Neuron (in vitro differentiated cells): ENCODE measurements at regions not wholly inside any gene's neighbourhood (a gene's known extent, or its start where the extent isn't known, plus 50 kb on each side); places are given as distances from the start of the nearest gene placed in this dataset.
"Not testable (repeated sequence)": the region's sequence is repeated elsewhere in the genome, so short reads cannot be mapped to it uniquely, and the experiment has no call there.

ENCODE experiments used
- H2AFZ ChIP-seq: one replicate; pipeline ENCODE4 v1.6.1; 2013; ENCODE audit warnings: low read depth, mild to moderate bottlenecking, inconsistent platforms, low read length, moderate library complexity
- H3K27me3 ChIP-seq: one replicate; pipeline ENCODE4 v1.6.1; 2013; ENCODE audit warnings: low read length; ENCODE audit not compliant: insufficient read depth
- H3K36me3 ChIP-seq: one replicate; pipeline ENCODE4 v1.6.1; 2013; ENCODE audit warnings: low read length; ENCODE audit not compliant: insufficient read depth
- H3K4me1 ChIP-seq: one replicate; pipeline ENCODE4 v1.6.1; 2013; ENCODE audit warnings: low read length; ENCODE audit not compliant: insufficient read depth
- H3K4me3 ChIP-seq: 2 replicates; pipeline ENCODE4 v1.5.1; 2013; ENCODE audit warnings: mild to moderate bottlenecking, low read length, moderate library complexity
- H3K9me3 ChIP-seq: one replicate; pipeline ENCODE4 v1.6.1; 2013; ENCODE audit warnings: low read length

GRCh38 chr3:125645616-125646015, 50.3 kb upstream of the OSBPL11 start:
- no peaks in the 10 kb centered on the region for H3K27me3 ChIP-seq
- no peaks in the 10 kb centered on the region for H3K9me3 ChIP-seq
- H2AFZ ChIP-seq, result no peak overlapping the region
- H3K4me1 ChIP-seq, result no peaks in the 10 kb centered on the region
- H3K4me3 ChIP-seq, result no peak overlapping the region
- H3K36me3 ChIP-seq, result no peaks in the 10 kb centered on the region

- no peaks in the 10 kb centered on the region for H3K36me3 ChIP-seq
- no peak overlapping the region for H2AFZ ChIP-seq
- no peaks in the 10 kb centered on the region for H3K27me3 ChIP-seq
- H3K9me3 ChIP-seq, result no peaks in the 10 kb centered on the region
- no peak overlapping the region for H3K4me3 ChIP-seq
- no peaks in the 10 kb centered on the region for H3K4me1 ChIP-seq
These were observed 51.3 kb upstream of the OSBPL11 start for GRCh38 chr3:125646581-125646980.

DNA sequence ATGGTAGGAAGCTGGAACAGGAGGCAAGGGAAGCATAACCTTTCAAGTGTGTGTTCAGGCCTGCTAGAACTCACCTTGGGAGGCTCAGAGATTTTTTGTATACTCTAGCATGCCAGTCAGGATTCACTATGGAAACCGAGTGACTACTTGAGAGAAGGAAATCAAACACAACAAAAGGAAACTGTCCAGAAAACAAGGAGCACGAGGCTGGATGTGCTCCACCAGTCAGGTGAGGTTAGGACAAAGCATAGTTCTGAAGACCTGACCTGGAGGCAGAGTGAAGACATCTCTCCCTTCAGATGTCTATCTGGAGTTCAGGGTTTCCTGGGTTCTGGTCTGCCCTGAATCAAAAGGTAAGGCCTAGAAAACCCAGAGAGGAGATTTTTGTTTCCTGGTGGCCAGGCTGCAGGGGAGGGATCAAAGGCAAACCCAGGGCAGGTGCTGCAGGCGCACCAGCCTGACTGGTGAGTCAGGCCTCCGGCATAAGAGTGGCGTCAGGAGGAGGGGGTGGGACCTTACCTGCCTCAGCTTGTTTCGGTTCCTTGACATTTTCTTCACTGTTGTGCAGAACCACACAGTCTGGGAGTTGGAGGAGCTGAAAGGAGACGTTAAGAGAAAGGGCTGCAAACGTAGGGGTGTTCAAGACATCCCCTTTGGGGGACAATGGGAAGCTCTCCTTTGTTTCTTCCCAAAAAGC, 52.2 kb upstream of the OSBPL11 start:
- Histone ChIP-seq H2AFZ (no peak overlapping the region), H3K9me3 (no peaks in the 10 kb centered on the region), H3K4me3 (no peak overlapping the region), H3K4me1 (no peaks in the 10 kb centered on the region), H3K27me3 (no peaks in the 10 kb centered on the region), H3K36me3 (no peaks in the 10 kb centered on the region)

DNA sequence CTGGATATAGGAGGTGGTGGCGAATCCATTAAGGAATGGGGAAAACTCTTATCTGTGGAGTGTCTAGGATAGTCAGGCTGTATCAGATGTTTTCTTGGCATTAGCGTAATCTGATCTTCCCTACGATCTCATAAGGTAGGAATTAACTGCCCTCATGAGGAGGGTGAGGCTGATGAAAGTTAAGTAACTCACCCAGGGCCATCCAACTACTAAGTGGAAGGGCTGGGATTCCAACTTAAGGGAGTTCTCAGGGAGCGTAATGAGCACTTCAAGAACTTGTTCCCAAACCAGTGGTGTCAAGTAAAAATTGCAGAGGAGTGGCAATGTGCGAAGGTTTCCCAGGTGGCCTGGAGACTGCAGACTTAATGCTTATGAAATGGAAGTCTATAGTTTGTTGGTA, 55.9 kb upstream of the OSBPL11 start:
- Histone ChIP-seq H2AFZ (no peak overlapping the region), H3K4me1 (no peaks in the 10 kb centered on the region), H3K9me3 (no peaks in the 10 kb centered on the region), H3K27me3 (no peaks in the 10 kb centered on the region), H3K36me3 (no peaks in the 10 kb centered on the region), H3K4me3 (no peak overlapping the region)

DNA sequence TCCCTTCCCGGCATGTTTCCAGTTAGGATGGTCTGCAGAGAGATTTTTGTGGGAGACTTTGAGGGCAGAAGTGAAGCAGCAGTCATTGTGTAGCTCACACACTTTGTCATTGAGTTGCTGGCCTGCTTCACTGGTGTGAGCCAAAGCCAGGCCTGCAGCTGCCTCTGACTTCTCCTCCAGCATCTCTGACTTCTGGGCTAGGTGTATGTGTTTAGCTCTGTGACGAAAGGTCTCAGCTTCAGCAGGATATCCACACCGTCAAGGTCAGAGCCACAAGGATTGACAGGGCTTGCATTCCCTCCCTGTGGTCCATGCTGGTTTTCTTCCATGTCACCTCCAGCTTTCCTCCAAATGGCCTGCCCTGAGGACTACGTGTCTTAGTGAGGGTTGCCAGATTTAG, 57.1 kb upstream of the OSBPL11 start:
- no peak overlapping the region for H3K4me3 ChIP-seq
- H3K9me3 ChIP-seq, result no peaks in the 10 kb centered on the region
- no peaks in the 10 kb centered on the region for H3K4me1 ChIP-seq
- H2AFZ ChIP-seq, result no peak overlapping the region
- H3K27me3 ChIP-seq, result no peaks in the 10 kb centered on the region
- no peaks in the 10 kb centered on the region for H3K36me3 ChIP-seq

DNA sequence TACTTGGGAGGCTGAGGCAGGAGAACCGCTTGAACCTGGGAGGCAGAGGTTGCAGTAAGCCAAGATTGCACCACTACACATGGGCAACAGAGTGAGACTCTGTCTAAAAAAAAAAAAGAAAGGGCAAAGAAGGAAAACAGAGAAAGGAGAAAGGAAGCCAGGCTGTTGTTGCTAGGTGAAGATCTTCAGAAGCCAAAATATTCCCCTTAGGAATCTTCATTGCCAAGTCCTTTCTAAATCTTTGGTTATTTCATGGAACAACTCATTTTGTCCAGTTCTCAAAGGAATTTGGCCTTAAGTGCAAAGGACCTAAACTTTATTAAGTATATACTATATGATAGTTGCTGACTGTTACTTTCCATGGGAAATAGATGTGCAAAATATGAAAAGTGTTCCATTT, 59.2 kb upstream of the OSBPL11 start:
- Histone ChIP-seq H3K4me3 (no peak overlapping the region), H3K4me1 (no peaks in the 10 kb centered on the region), H3K27me3 (no peaks in the 10 kb centered on the region), H2AFZ (no peak overlapping the region), H3K36me3 (no peaks in the 10 kb centered on the region), H3K9me3 (peaks cover 2% of the 10 kb centered on the region)

DNA sequence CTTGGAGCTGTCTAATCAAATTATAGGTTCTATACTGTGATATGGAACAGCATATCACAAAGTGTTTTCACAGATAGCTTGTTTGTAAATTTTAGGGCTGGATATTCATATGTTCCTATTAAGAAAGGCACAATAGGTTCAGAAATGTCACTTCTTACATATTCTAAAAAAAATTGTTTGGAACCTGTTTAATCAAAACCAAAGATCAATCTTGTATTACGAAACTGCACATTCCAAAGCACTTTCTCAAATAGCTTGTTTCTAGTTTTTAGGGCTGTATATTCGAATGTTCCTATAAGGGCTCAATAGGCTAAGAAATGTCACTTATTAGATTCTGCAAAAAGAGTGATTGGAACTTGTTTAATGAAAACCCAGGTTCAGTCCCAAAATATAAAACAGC, 67.4 kb upstream of the OSBPL11 start:
- no peaks in the 10 kb centered on the region for H3K27me3 ChIP-seq

GRCh38 chr3:125670352-125670751, 75.1 kb upstream of the OSBPL11 start:
- Histone ChIP-seq H3K27me3 (no peaks in the 10 kb centered on the region), H3K4me1 (no peaks in the 10 kb centered on the region), H3K36me3 (no peaks in the 10 kb centered on the region), H2AFZ (no peak overlapping the region), H3K9me3 (no peaks in the 10 kb centered on the region), H3K4me3 (no peak overlapping the region)

More for the DNA sequence above, 67.4 kb upstream of the OSBPL11 start:
- Histone ChIP-seq H3K4me1 (no peaks in the 10 kb centered on the region), H2AFZ (no peak overlapping the region), H3K9me3 (peaks cover 2% of the 10 kb centered on the region), H3K4me3 (no peak overlapping the region), H3K36me3 (no peaks in the 10 kb centered on the region)

DNA sequence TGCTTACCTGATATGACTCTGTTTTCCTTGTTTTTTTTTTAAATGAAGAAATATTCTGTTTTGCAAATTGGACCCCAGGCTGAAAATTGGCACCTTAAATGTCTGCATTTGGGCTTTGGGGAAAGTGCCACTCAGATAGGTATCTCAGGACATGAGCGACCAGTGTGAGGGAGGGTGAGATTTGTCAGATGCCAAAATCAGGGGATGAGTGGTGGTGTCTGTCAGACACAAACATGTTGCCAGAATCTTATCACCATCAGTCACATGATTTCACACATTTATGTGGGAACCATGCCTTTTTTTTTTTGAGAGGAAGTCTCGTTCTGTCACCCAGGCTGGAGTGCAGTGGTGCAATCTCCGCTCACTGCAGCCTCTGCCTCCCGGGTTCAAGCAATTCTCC, 75.6 kb upstream of the OSBPL11 start:
- H3K36me3 ChIP-seq, result no peaks in the 10 kb centered on the region
- H3K4me1 ChIP-seq, result no peaks in the 10 kb centered on the region
- no peaks in the 10 kb centered on the region for H3K27me3 ChIP-seq
- no peak overlapping the region for H2AFZ ChIP-seq
- no peaks in the 10 kb centered on the region for H3K9me3 ChIP-seq
- no peak overlapping the region for H3K4me3 ChIP-seq

DNA sequence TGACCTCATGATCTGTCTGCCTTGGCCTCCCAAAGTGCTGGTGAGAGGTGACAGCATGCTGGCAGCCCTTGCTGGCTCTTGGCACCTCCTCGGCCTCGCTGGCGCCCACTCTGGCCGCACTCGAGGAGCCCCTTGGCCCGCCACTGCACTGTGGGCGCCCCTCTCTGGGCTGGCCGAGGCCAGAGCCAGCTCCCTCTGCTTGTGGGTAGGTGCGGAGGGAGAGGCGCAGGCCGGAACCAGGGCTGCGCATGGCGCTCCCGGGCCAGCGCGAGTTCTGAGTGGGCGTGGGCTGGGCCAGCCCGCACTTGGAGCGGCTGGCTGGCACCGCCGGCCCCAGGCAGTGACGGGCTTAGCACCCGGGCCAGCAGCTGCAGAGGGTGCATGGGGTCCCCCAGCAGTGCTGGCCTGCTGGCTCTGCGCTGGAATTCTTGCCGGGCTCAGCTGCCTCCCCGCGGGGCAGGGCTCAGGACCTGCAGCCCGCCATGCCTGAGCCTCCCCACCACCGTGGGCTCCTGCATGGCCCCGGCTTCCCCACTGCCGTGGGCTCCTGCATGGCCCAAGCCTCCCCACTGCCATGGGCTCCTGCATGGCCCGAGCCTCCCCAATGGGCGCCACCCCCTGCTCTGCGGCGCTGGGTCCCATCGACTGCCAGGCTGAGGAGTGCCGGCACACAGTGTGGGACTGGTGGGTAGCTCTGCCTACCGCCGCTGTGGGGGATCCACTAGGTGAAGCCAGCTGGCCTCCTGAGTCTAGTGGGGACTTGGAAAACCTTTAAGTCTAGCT, 76.4 kb upstream of the OSBPL11 start:
- Histone ChIP-seq H3K27me3 (no peaks in the 10 kb centered on the region), H3K4me3 (no peak overlapping the region), H3K4me1 (no peaks in the 10 kb centered on the region), H2AFZ (no peak overlapping the region), H3K36me3 (no peaks in the 10 kb centered on the region), H3K9me3 (no peaks in the 10 kb centered on the region)

DNA sequence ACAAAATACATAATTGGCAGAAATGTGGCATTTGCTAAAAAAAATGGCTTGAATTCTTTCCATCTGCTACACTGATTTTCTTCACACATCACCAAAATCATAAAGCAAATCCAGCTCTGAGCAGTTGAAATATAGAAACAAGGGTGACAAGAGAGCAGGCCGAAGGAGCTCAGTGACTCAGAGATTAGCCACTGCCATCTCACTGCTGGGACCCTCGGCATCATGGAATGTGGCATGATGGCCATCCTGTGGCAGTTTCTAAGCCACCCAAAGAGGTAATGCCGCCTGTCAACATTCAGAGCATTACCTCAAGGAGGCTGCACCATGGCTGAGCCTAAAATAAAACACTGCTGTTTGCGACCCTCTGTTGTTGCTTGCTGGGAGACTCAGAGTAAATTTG, 80.5 kb upstream of the OSBPL11 start:
- Histone ChIP-seq H3K27me3 (no peaks in the 10 kb centered on the region), H3K4me1 (no peaks in the 10 kb centered on the region), H3K36me3 (no peaks in the 10 kb centered on the region), H3K4me3 (no peak overlapping the region), H3K9me3 (no peaks in the 10 kb centered on the region), H2AFZ (no peak overlapping the region)

GRCh38 chr3:125679258-125679657, 84.0 kb upstream of the OSBPL11 start:
- no peaks in the 10 kb centered on the region for H3K27me3 ChIP-seq
- no peaks in the 10 kb centered on the region for H3K4me1 ChIP-seq
- H3K4me3 ChIP-seq, result no peak overlapping the region
- no peaks in the 10 kb centered on the region for H3K36me3 ChIP-seq
- H2AFZ ChIP-seq, result no peak overlapping the region
- H3K9me3 ChIP-seq, result no peaks in the 10 kb centered on the region

- H3K9me3 ChIP-seq, result no peaks in the 10 kb centered on the region
- H3K4me1 ChIP-seq, result no peaks in the 10 kb centered on the region
- H3K27me3 ChIP-seq, result no peaks in the 10 kb centered on the region
- H3K36me3 ChIP-seq, result no peaks in the 10 kb centered on the region
- no peak overlapping the region for H3K4me3 ChIP-seq
- no peak overlapping the region for H2AFZ ChIP-seq
These were observed 85.8 kb upstream of the OSBPL11 start for GRCh38 chr3:125681146-125681545.

DNA sequence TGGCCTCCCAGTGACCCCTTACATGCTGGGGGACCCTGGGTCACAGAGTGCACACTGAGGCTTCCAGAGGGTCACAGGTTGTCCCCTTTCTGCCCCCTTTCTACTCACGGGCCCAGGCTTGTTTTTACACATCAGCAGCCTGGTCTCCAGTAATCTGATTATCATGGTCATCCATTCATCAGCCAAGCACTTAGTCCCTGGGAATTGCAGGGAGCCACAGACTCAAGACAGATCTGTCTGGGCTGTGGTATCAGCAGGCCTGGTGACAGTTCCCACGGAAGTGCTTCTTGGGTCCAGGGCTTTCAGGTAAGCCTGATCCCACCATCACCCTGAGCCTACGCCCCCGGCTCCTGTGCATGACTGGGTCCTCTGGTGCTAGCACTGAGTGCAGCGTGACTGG, 86.6 kb upstream of the OSBPL11 start:
- not testable (repeated sequence) for H3K4me3 ChIP-seq, H3K36me3 ChIP-seq, H3K27me3 ChIP-seq, H2AFZ ChIP-seq, H3K9me3 ChIP-seq, H3K4me1 ChIP-seq
